H9 (cell line): ENCODE measurements at regions not wholly inside any gene's neighbourhood (a gene's known extent, or its start where the extent isn't known, plus 50 kb on each side); places are given as distances from the start of the nearest gene placed in this dataset.

Experiments
- DNase-seq: peaks from one replicate; pipeline ENCODE4 v3.0.0-alpha.2; 2017
- H2AFZ ChIP-seq: one replicate; pipeline ENCODE4 v1.6.1; 2013; ENCODE audit warnings: mild to moderate bottlenecking, low read length, control low read depth, moderate library complexity
- H2AK5ac ChIP-seq: 2 replicates; pipeline ENCODE4 v1.6.1; 2013; ENCODE audit warnings: low read length, control low read depth, mixed read lengths; ENCODE audit not compliant: insufficient read length
- H2BK120ac ChIP-seq: one replicate; pipeline ENCODE4 v1.6.1; 2013; ENCODE audit warnings: low read depth, mild to moderate bottlenecking, low read length, control low read depth, inconsistent platforms; ENCODE audit not compliant: poor library complexity, severe bottlenecking
- H2BK12ac ChIP-seq: 2 replicates; pipeline ENCODE4 v1.6.1; 2013; ENCODE audit warnings: low read length, control low read depth, mixed read lengths, low read depth; ENCODE audit not compliant: insufficient read length
- H2BK15ac ChIP-seq: 2 replicates; pipeline ENCODE4 v1.6.1; 2013; ENCODE audit warnings: low read depth, low read length, control low read depth
- H2BK20ac ChIP-seq: one replicate; pipeline ENCODE4 v1.6.1; 2013; ENCODE audit warnings: low read depth, mild to moderate bottlenecking, low read length, control low read depth, inconsistent platforms; ENCODE audit not compliant: poor library complexity, severe bottlenecking
- H2BK5ac ChIP-seq: 2 replicates; pipeline ENCODE4 v1.6.1; 2013; ENCODE audit warnings: low read length, control low read depth, mixed read lengths; ENCODE audit not compliant: insufficient read length
- H3K14ac ChIP-seq: 2 replicates; pipeline ENCODE4 v1.6.1; 2013; ENCODE audit warnings: low read length, control low read depth; ENCODE audit not compliant: insufficient read depth
- H3K18ac ChIP-seq: 2 replicates; pipeline ENCODE4 v1.6.1; 2013; ENCODE audit warnings: low read depth, mild to moderate bottlenecking, mixed read lengths, low read length, control low read depth; ENCODE audit not compliant: insufficient read length
- H3K23ac ChIP-seq: 2 replicates; pipeline ENCODE4 v1.6.1; 2013; ENCODE audit warnings: low read length, control low read depth, mixed read lengths, low read depth; ENCODE audit not compliant: insufficient read length
- H3K23me2 ChIP-seq: 2 replicates; pipeline ENCODE4 v1.6.1; 2013; ENCODE audit warnings: low read depth, mild to moderate bottlenecking, mixed read lengths, low read length, control low read depth; ENCODE audit not compliant: insufficient read length, poor library complexity, severe bottlenecking
- H3K27ac ChIP-seq: 2 replicates; pipeline ENCODE4 v1.5.1; 2013; ENCODE audit warnings: low read length, control low read depth, mixed read lengths, low read depth; ENCODE audit not compliant: insufficient read length
- H3K27me3 ChIP-seq: 2 replicates; pipeline ENCODE4 v1.6.1; 2013; ENCODE audit warnings: low read length, control low read depth, inconsistent platforms; ENCODE audit not compliant: insufficient read depth
- H3K4ac ChIP-seq: 2 replicates; pipeline ENCODE4 v1.6.1; 2013; ENCODE audit warnings: low read depth, mild to moderate bottlenecking, control low read depth, inconsistent platforms, low read length, moderate library complexity
- H3K4me1 ChIP-seq: 2 replicates; pipeline ENCODE4 v1.6.1; 2013; ENCODE audit warnings: low read length, control low read depth, inconsistent platforms; ENCODE audit not compliant: insufficient read depth
- H3K4me2 ChIP-seq: 2 replicates; pipeline ENCODE4 v1.6.1; 2013; ENCODE audit warnings: low read length, control low read depth, mixed read lengths; ENCODE audit not compliant: insufficient read length, insufficient read depth
- H3K56ac ChIP-seq: 2 replicates; pipeline ENCODE4 v1.6.1; 2013; ENCODE audit warnings: low read depth, mild to moderate bottlenecking, mixed read lengths, low read length, control low read depth; ENCODE audit not compliant: insufficient read length
- H3K79me1 ChIP-seq: 2 replicates; pipeline ENCODE4 v1.6.1; 2013; ENCODE audit warnings: low read depth, mild to moderate bottlenecking, moderate library complexity, low read length, control low read depth, inconsistent platforms; ENCODE audit not compliant: insufficient read depth, poor library complexity, severe bottlenecking
- H3K79me2 ChIP-seq: 2 replicates; pipeline ENCODE4 v1.6.1; 2013; ENCODE audit warnings: low read length, control low read depth, inconsistent platforms; ENCODE audit not compliant: insufficient read depth
- H3K9ac ChIP-seq: 2 replicates; pipeline ENCODE4 v1.6.1; 2013; ENCODE audit warnings: low read length, control low read depth, mixed read lengths; ENCODE audit not compliant: insufficient read length; ENCODE audit errors: extremely low read depth
- H3K9me3 ChIP-seq: one replicate; pipeline ENCODE4 v1.6.1; 2013; ENCODE audit warnings: low read depth, low read length, inconsistent platforms; ENCODE audit not compliant: control insufficient read depth
- H3T11ph ChIP-seq: one replicate; pipeline ENCODE4 v1.6.1; 2013; ENCODE audit warnings: mild to moderate bottlenecking, low read length, control low read depth, inconsistent platforms
- H4K20me1 ChIP-seq: one replicate; pipeline ENCODE4 v1.6.1; 2013; ENCODE audit not compliant: control insufficient read depth, insufficient read length, insufficient read depth
- H4K5ac ChIP-seq: 2 replicates; pipeline ENCODE4 v1.6.1; 2013; ENCODE audit warnings: low read depth, mild to moderate bottlenecking, mixed read lengths, low read length, control low read depth; ENCODE audit not compliant: insufficient read length
- H4K8ac ChIP-seq: replicated peaks from 2 replicates; pipeline ENCODE4 v1.6.1; 2013; ENCODE audit warnings: low read length, control low read depth, mixed read lengths, low read depth; ENCODE audit not compliant: insufficient read length
- H4K91ac ChIP-seq: 2 replicates; pipeline ENCODE4 v1.6.1; 2013; ENCODE audit warnings: low read depth, mild to moderate bottlenecking, moderate library complexity, mixed read lengths, low read length, control low read depth; ENCODE audit not compliant: insufficient read length
- H3K27ac Mint-ChIP-seq, 3 experiments: 2 replicates in 2 of 3; 3 replicates in 1 of 3; pipeline ENCODE4 v1.8.0; 2020 to 2021; ENCODE audit warnings: mixed read lengths in 3 of 3, mild to moderate bottlenecking in 1 of 3, moderate library complexity in 1 of 3
- H3K27me3 Mint-ChIP-seq: 2 replicates; pipeline ENCODE4 v1.8.0; 2021; ENCODE audit warnings: low read depth, mild to moderate bottlenecking, moderate library complexity, mixed read lengths
- H3K36me3 Mint-ChIP-seq, 3 experiments: 2 replicates in 2 of 3; 3 replicates in 1 of 3; pipeline ENCODE4 v1.8.0; 2020 to 2021; ENCODE audit warnings: low read depth in 3 of 3, mixed read lengths in 3 of 3; ENCODE audit not compliant: insufficient read depth in 1 of 3
- H3K4me1 Mint-ChIP-seq, 2 experiments: 2 replicates each; pipeline ENCODE4 v1.8.0; 2020; ENCODE audit warnings: mixed read lengths in 2 of 2
- H3K4me3 Mint-ChIP-seq, 2 experiments: 2 replicates in 1 of 2; 3 replicates in 1 of 2; pipeline ENCODE4 v1.8.0; 2020 to 2021; ENCODE audit warnings: mild to moderate bottlenecking in 2 of 2, mixed read lengths in 2 of 2, moderate library complexity in 1 of 2
- H3K9me3 Mint-ChIP-seq, 2 experiments: 2 replicates in 1 of 2; 3 replicates in 1 of 2; pipeline ENCODE4 v1.8.0; 2020; ENCODE audit warnings: mild to moderate bottlenecking in 2 of 2, mixed read lengths in 2 of 2, moderate library complexity in 1 of 2
- CTCF ChIP-seq: fragments of 200-600 bp; sonication (generic); conservative IDR thresholded peaks from 3 replicates; pipeline ENCODE4 v1.8.0; 2021; ENCODE audit warnings: antibody characterized with exemption, mild to moderate bottlenecking
- WGBS: extraction: QIAGEN DNeasy Blood & Tissue Kit; methylation state at CpG from one replicate; pipeline ENCODE4 v1.1.7; 2013; ENCODE audit warnings: missing lambda C conversion rate, low lambda C conversion rate, mixed read lengths; ENCODE audit not compliant: insufficient read length; ENCODE audit errors: extremely low coverage; 5-methylcytosine and 5-hydroxymethylcytosine counted together

GRCh38 chr6:82775361-82775760 is 290.3 kb downstream of the UBE3D start:
- peaks cover 2% of the 10 kb centered on the region; the same call in 1 of the 2 replicates for H3K4me1 ChIP-seq
- peaks cover 3 to 5% of the 10 kb centered on the region in 2 experiments; a peak in 3 of 4 replicates for H3K4me1 Mint-ChIP-seq

More at GRCh38 chr6:82775361-82775760, 290.3 kb downstream of the UBE3D start:
- no peak overlapping the region for H3K4ac ChIP-seq
- no peaks in the 10 kb centered on the region for H3K79me1 ChIP-seq
- H2BK15ac ChIP-seq: no peak overlapping the region
- Mint-ChIP-seq H3K9me3 (no peaks in the 10 kb centered on the region), H3K36me3 (no peaks in the 10 kb centered on the region), H3K4me3 (no peak overlapping the region), H3K27me3 (no peaks in the 10 kb centered on the region), H3K27ac (no peak overlapping the region)
- no peaks in the 10 kb centered on the region for H3K23me2 ChIP-seq
- no peak overlapping the region for H3K18ac ChIP-seq
- no peak overlapping the region for H2BK20ac ChIP-seq
- H3K9me3 ChIP-seq: no peaks in the 10 kb centered on the region
- H3K79me2 ChIP-seq: 0 out of 2 replicates have a peak, but pooled peaks cover 1% of the 10 kb centered on the region
- no peak overlapping the region for H4K8ac ChIP-seq
- H2AK5ac ChIP-seq: no peak overlapping the region
- H3K27ac ChIP-seq: no peak overlapping the region
- no peak overlapping the region for H2AFZ ChIP-seq
- no peaks in the 10 kb centered on the region for H4K20me1 ChIP-seq
- DNase-seq: no peak
- no peak overlapping the region for H4K91ac ChIP-seq
- WGBS: no CpG with 5 or more reads among the region's 1 CpG
- H3K9ac ChIP-seq: no peak overlapping the region
- H2BK12ac ChIP-seq: no peak overlapping the region
- no peak overlapping the region for H2BK120ac ChIP-seq
- no peak overlapping the region for H3K23ac ChIP-seq
- no peak for TF ChIP-seq CTCF
- no peak overlapping the region for H4K5ac ChIP-seq
- no peak overlapping the region for H3K4me2 ChIP-seq
- no peak overlapping the region for H2BK5ac ChIP-seq
- no peak overlapping the region for H3K14ac ChIP-seq
- H3K56ac ChIP-seq: no peak overlapping the region
- H3T11ph ChIP-seq: no peak overlapping the region
- H3K27me3 ChIP-seq: no peaks in the 10 kb centered on the region
